Endothelial cell (in vitro differentiated cells): ENCODE measurements at regions not wholly inside any gene's neighbourhood (a gene's known extent, or its start where the extent isn't known, plus 50 kb on each side); places are given as distances from the start of the nearest gene placed in this dataset.

Experiments
- DNase-seq: peaks from one replicate; pipeline ENCODE4 v3.0.0; 2021; ENCODE audit warnings: low spot score
- H3K27ac Mint-ChIP-seq: one replicate; pipeline ENCODE4 v1.8.0; 2021; ENCODE audit warnings: mixed read lengths, inconsistent platforms; ENCODE audit not compliant: unreplicated experiment
- H3K27me3 Mint-ChIP-seq: one replicate; pipeline ENCODE4 v1.8.0; 2021; ENCODE audit warnings: mild to moderate bottlenecking, moderate library complexity, mixed read lengths, inconsistent platforms; ENCODE audit not compliant: unreplicated experiment
- H3K36me3 Mint-ChIP-seq: one replicate; pipeline ENCODE4 v1.8.0; 2021; ENCODE audit warnings: mild to moderate bottlenecking, low read depth, mixed read lengths, inconsistent platforms; ENCODE audit not compliant: unreplicated experiment
- H3K4me1 Mint-ChIP-seq: one replicate; pipeline ENCODE4 v1.8.0; 2021; ENCODE audit warnings: mild to moderate bottlenecking, mixed read lengths, inconsistent platforms; ENCODE audit not compliant: unreplicated experiment
- H3K4me3 Mint-ChIP-seq: one replicate; pipeline ENCODE4 v1.8.0; 2021; ENCODE audit warnings: mild to moderate bottlenecking, mixed read lengths, inconsistent platforms; ENCODE audit not compliant: unreplicated experiment
- H3K9me3 Mint-ChIP-seq: one replicate; pipeline ENCODE4 v1.8.0; 2021; ENCODE audit warnings: mixed read lengths, inconsistent platforms; ENCODE audit not compliant: unreplicated experiment
- CTCF ChIP-seq: fragments of 200-600 bp; sonication (generic); IDR thresholded peaks from one replicate; pipeline ENCODE4 v1.5.0; 2021; ENCODE audit warnings: antibody characterized with exemption; ENCODE audit not compliant: unreplicated experiment

GRCh38 chr13:103386341-103386740 is 320.1 kb upstream of the SLC10A2 start:
- H3K27me3 Mint-ChIP-seq = no peaks in the 10 kb centered on the region
- H3K27ac Mint-ChIP-seq = no peak overlapping the region
- H3K4me3 Mint-ChIP-seq = no peak overlapping the region
- H3K9me3 Mint-ChIP-seq = no peaks in the 10 kb centered on the region
- DNase-seq = no peak
- no peak for TF ChIP-seq CTCF
- no peaks in the 10 kb centered on the region for H3K36me3 Mint-ChIP-seq
- no peaks in the 10 kb centered on the region for H3K4me1 Mint-ChIP-seq

- no peak overlapping the region for H3K27ac Mint-ChIP-seq
- H3K27me3 Mint-ChIP-seq = no peaks in the 10 kb centered on the region
- no peak for DNase-seq
- H3K4me1 Mint-ChIP-seq = no peaks in the 10 kb centered on the region
- no peaks in the 10 kb centered on the region for H3K9me3 Mint-ChIP-seq
- TF ChIP-seq CTCF = no peak
- H3K4me3 Mint-ChIP-seq = no peak overlapping the region
- no peaks in the 10 kb centered on the region for H3K36me3 Mint-ChIP-seq
Observed at GRCh38 chr13:103373916-103374315, 307.7 kb upstream of the SLC10A2 start.

GRCh38 chr13:103371271-103371670 is 305.1 kb upstream of the SLC10A2 start:
- H3K36me3 Mint-ChIP-seq = no peaks in the 10 kb centered on the region
- H3K4me1 Mint-ChIP-seq = no peaks in the 10 kb centered on the region
- H3K27ac Mint-ChIP-seq = no peak overlapping the region
- no peaks in the 10 kb centered on the region for H3K9me3 Mint-ChIP-seq
- no peak for DNase-seq
- H3K4me3 Mint-ChIP-seq = no peak overlapping the region
- TF ChIP-seq CTCF = no peak
- no peaks in the 10 kb centered on the region for H3K27me3 Mint-ChIP-seq

- Mint-ChIP-seq H3K4me1 (no peaks in the 10 kb centered on the region), H3K4me3 (no peak overlapping the region), H3K27ac (no peak overlapping the region), H3K36me3 (no peaks in the 10 kb centered on the region), H3K27me3 (no peaks in the 10 kb centered on the region), H3K9me3 (no peaks in the 10 kb centered on the region)
- TF ChIP-seq CTCF = no peak
- no peak for DNase-seq
Observed at GRCh38 chr13:103370790-103371189, 304.6 kb upstream of the SLC10A2 start.

GRCh38 chr13:103358255-103358932 is 292.2 kb upstream of the SLC10A2 start:
- H3K27me3 Mint-ChIP-seq = no peaks in the 10 kb centered on the region
- H3K36me3 Mint-ChIP-seq = no peaks in the 10 kb centered on the region
- no peak for DNase-seq
- no peaks in the 10 kb centered on the region for H3K9me3 Mint-ChIP-seq
- no peak overlapping the region for H3K4me3 Mint-ChIP-seq
- TF ChIP-seq CTCF = no peak
- H3K4me1 Mint-ChIP-seq = no peaks in the 10 kb centered on the region
- no peak overlapping the region for H3K27ac Mint-ChIP-seq
